Karpas-422 (cell line): ENCODE measurements at regions not wholly inside any gene's neighbourhood (a gene's known extent, or its start where the extent isn't known, plus 50 kb on each side); places are given as distances from the start of the nearest gene placed in this dataset.

Experiments
- DNase-seq: peaks from one replicate; pipeline ENCODE4 v3.0.0-alpha.2; 2015
- H2AFZ ChIP-seq: fragments of 200-600 bp; sonication (generic); 2 replicates; pipeline ENCODE4 v1.6.1; 2014; ENCODE audit warnings: antibody characterized with exemption, low read length, mixed read lengths
- H3K27ac ChIP-seq: fragments of 200-600 bp; sonication (generic); 2 replicates; pipeline ENCODE4 v1.5.1; 2014; ENCODE audit warnings: mild to moderate bottlenecking, low read length, moderate library complexity
- H3K27me3 ChIP-seq: fragments of 200-600 bp; sonication (generic); 2 replicates; pipeline ENCODE4 v1.6.1; 2014; ENCODE audit warnings: low read length, mixed read lengths
- H3K36me3 ChIP-seq: fragments of 200-600 bp; sonication (generic); 2 replicates; pipeline ENCODE4 v1.6.1; 2014; ENCODE audit warnings: low read length, mixed read lengths; ENCODE audit not compliant: insufficient read depth
- H3K4me1 ChIP-seq: fragments of 200-600 bp; sonication (generic); 2 replicates; pipeline ENCODE4 v1.6.1; 2014; ENCODE audit warnings: mild to moderate bottlenecking, low read length, mixed read lengths
- H3K4me2 ChIP-seq: fragments of 200-600 bp; sonication (generic); 2 replicates; pipeline ENCODE4 v1.6.1; 2014; ENCODE audit warnings: low read length, low read depth, mild to moderate bottlenecking; ENCODE audit not compliant: poor library complexity, severe bottlenecking
- H3K4me3 ChIP-seq: fragments of 200-600 bp; sonication (generic); 2 replicates; pipeline ENCODE4 v1.5.1; 2014; ENCODE audit warnings: mild to moderate bottlenecking, antibody characterized with exemption, low read length, mixed read lengths
- H3K79me2 ChIP-seq: fragments of 200-600 bp; sonication (generic); 2 replicates; pipeline ENCODE4 v1.6.1; 2014; ENCODE audit warnings: mild to moderate bottlenecking, low read length, mixed read lengths
- H3K9ac ChIP-seq: fragments of 200-600 bp; sonication (generic); 2 replicates; pipeline ENCODE4 v1.6.0; 2014; ENCODE audit warnings: low read length
- H3K9me2 ChIP-seq: fragments of 200-600 bp; sonication (generic), shearing (Covaris generic); replicated peaks from 2 replicates; pipeline ENCODE4 v1.6.0; 2014; ENCODE audit warnings: mild to moderate bottlenecking, low read length, moderate library complexity; ENCODE audit not compliant: insufficient read depth
- H3K9me3 ChIP-seq: fragments of 300-700, 200-600 bp; sonication (generic); 2 replicates; pipeline ENCODE4 v1.6.1; 2014; ENCODE audit warnings: low read length, mixed read lengths
- H4K20me1 ChIP-seq: fragments of 200-600 bp; sonication (generic); 2 replicates; pipeline ENCODE4 v1.6.1; 2014; ENCODE audit warnings: mild to moderate bottlenecking, antibody characterized with exemption, low read length, low read depth; ENCODE audit not compliant: insufficient read depth

GRCh38 chr3:191961022-191961421, 500.1 kb downstream of the PYDC2 start:
- Histone ChIP-seq H3K4me1 (no peaks in the 10 kb centered on the region), H3K36me3 (no peaks in the 10 kb centered on the region), H3K9me3 (no peaks in the 10 kb centered on the region), H2AFZ (no peak overlapping the region), H4K20me1 (no peaks in the 10 kb centered on the region), H3K9me2 (no peaks in the 10 kb centered on the region), H3K9ac (no peak overlapping the region), H3K4me2 (no peak overlapping the region), H3K4me3 (no peak overlapping the region), H3K27me3 (no peaks in the 10 kb centered on the region), H3K79me2 (no peaks in the 10 kb centered on the region), H3K27ac (no peak overlapping the region)
- DNase-seq = no peak

DNA sequence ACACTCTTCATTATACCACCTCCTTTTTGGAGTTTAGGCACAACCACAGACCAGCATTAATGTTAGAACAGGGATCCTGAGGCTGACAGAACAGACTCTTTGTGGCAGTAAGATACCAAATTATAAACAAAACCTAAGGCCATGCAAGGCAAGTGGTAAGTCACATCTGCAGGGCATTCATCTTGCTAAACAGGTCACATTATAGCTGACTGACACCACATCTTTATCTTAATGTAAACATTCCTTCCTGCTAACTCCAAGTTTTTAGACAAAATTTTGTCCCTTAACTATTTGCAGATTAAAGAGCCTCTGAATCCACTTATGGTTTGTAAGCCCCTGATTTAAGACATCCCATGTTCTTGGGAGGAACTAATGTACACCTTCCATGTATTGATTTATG, 500.6 kb downstream of the PYDC2 start:
- Histone ChIP-seq H3K4me3 (no peak overlapping the region), H3K9ac (no peak overlapping the region), H2AFZ (no peak overlapping the region), H3K27ac (no peak overlapping the region), H3K79me2 (no peaks in the 10 kb centered on the region), H3K9me2 (no peaks in the 10 kb centered on the region), H3K36me3 (no peaks in the 10 kb centered on the region), H3K27me3 (no peaks in the 10 kb centered on the region), H3K4me2 (no peak overlapping the region), H3K9me3 (no peaks in the 10 kb centered on the region), H4K20me1 (no peaks in the 10 kb centered on the region), H3K4me1 (no peaks in the 10 kb centered on the region)
- DNase-seq = no peak

DNA sequence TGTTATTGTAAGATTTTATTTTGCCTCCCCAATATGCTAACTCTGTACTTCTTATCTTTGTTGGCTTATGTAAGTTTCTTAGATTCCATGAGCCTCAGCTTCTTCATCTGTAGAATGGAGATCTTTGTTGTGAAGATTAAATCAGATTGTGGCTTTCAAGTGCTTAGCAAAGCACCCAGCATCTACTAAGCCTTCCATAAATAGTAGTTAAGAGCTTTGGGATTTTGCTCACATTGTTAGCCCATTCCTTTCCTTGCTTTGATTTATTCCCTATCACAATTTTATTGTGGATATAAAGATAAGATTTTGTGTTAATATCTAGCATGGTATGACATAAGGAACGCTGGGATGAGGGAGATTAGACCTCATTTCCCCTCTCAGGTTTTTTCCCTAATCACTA, 501.4 kb downstream of the PYDC2 start:
- Histone ChIP-seq H3K4me3 (no peak overlapping the region), H3K27me3 (no peaks in the 10 kb centered on the region), H3K9me2 (no peaks in the 10 kb centered on the region), H3K9ac (no peak overlapping the region), H3K4me1 (no peaks in the 10 kb centered on the region), H3K9me3 (no peaks in the 10 kb centered on the region), H3K27ac (no peak overlapping the region), H2AFZ (no peak overlapping the region), H3K79me2 (no peaks in the 10 kb centered on the region), H4K20me1 (no peaks in the 10 kb centered on the region), H3K4me2 (no peak overlapping the region), H3K36me3 (no peaks in the 10 kb centered on the region)
- DNase-seq = no peak

DNA sequence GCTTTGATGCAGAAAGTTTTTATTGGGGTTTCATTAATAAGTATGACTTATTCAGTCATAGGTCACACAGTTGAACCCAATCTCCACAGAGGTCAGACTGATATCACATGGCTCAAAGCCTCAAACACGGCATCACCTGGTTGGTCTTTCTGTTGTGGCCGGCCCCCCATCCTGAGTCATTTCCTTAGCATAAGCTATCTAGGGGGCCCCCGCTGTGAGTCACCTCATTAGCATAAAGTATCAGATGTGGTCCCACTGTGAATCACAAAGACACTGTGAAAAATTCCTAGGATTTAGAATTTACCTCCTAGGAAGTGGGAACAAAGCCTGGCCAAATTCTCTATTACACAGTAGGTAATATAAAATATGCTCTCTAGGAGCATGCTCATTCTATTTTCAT, 502.2 kb downstream of the PYDC2 start:
- H3K79me2 ChIP-seq = no peaks in the 10 kb centered on the region
- H3K27ac ChIP-seq = no peak overlapping the region
- H3K36me3 ChIP-seq = no peaks in the 10 kb centered on the region
- H3K4me2 ChIP-seq = no peak overlapping the region
- no peaks in the 10 kb centered on the region for H3K4me1 ChIP-seq
- DNase-seq = no peak
- no peak overlapping the region for H3K9ac ChIP-seq
- H3K27me3 ChIP-seq = no peaks in the 10 kb centered on the region
- no peak overlapping the region for H3K4me3 ChIP-seq
- no peaks in the 10 kb centered on the region for H3K9me2 ChIP-seq
- H4K20me1 ChIP-seq = no peaks in the 10 kb centered on the region
- no peaks in the 10 kb centered on the region for H3K9me3 ChIP-seq
- no peak overlapping the region for H2AFZ ChIP-seq

- Histone ChIP-seq H3K36me3 (no peaks in the 10 kb centered on the region), H3K79me2 (no peaks in the 10 kb centered on the region), H3K9ac (no peak overlapping the region), H2AFZ (no peak overlapping the region), H3K4me1 (no peaks in the 10 kb centered on the region), H3K27me3 (no peaks in the 10 kb centered on the region), H4K20me1 (no peaks in the 10 kb centered on the region), H3K9me3 (no peaks in the 10 kb centered on the region), H3K9me2 (no peaks in the 10 kb centered on the region), H3K27ac (no peak overlapping the region), H3K4me3 (no peak overlapping the region), H3K4me2 (no peak overlapping the region)
- no peak for DNase-seq
These were observed 505.6 kb downstream of the PYDC2 start for GRCh38 chr3:191966556-191966955.

DNA sequence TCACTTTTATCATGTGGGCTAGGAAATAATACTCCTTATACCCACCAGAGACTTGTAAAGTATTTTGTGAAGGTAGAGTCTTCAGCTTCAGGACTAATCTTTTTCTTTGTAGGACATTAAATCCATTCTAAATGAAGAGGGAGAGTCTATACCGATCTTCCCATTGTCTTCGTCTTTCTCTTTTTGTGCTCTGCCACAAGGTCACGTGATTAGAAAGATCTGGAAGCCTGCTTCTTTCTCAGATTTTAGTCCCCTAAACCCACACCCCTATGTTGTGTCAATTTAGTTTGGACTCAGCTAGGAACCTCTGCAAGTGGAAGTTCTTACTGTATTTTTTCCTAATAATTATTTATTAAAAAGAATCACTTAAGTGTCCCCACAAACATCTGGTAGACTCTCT, 507.3 kb downstream of the PYDC2 start:
- Histone ChIP-seq H2AFZ (no peak overlapping the region), H3K79me2 (no peaks in the 10 kb centered on the region), H3K36me3 (no peaks in the 10 kb centered on the region), H3K4me3 (no peak overlapping the region), H4K20me1 (no peaks in the 10 kb centered on the region), H3K9me2 (no peaks in the 10 kb centered on the region), H3K9me3 (no peaks in the 10 kb centered on the region), H3K4me1 (peaks cover 15% of the 10 kb centered on the region), H3K27me3 (no peaks in the 10 kb centered on the region), H3K27ac (no peak overlapping the region), H3K4me2 (no peak overlapping the region), H3K9ac (no peak overlapping the region)
- DNase-seq = no peak

- Histone ChIP-seq H4K20me1 (no peaks in the 10 kb centered on the region), H3K27ac (no peak overlapping the region), H3K9ac (no peak overlapping the region), H3K79me2 (no peaks in the 10 kb centered on the region), H3K4me2 (no peak overlapping the region), H3K9me2 (no peaks in the 10 kb centered on the region), H3K27me3 (no peaks in the 10 kb centered on the region), H3K9me3 (no peaks in the 10 kb centered on the region), H2AFZ (peak overlapping the region; percentile 28; the same call in 1 of the 2 replicates), H3K4me1 (peaks cover 19% of the 10 kb centered on the region), H3K36me3 (no peaks in the 10 kb centered on the region), H3K4me3 (no peak overlapping the region)
- DNase-seq = peak; percentile 51
These were observed 511.9 kb downstream of the PYDC2 start for GRCh38 chr3:191972714-191973398.

GRCh38 chr3:191973820-191974219, 512.9 kb downstream of the PYDC2 start:
- no peak for DNase-seq

More at GRCh38 chr3:191973820-191974219, 512.9 kb downstream of the PYDC2 start:
- no peaks in the 10 kb centered on the region for H3K27me3 ChIP-seq
- H3K9ac ChIP-seq = no peak overlapping the region
- H4K20me1 ChIP-seq = no peaks in the 10 kb centered on the region
- H2AFZ ChIP-seq = peak overlapping the region; percentile 13; the same call in 1 of the 2 replicates
- no peak overlapping the region for H3K4me2 ChIP-seq
- peaks cover 19% of the 10 kb centered on the region for H3K4me1 ChIP-seq
- H3K4me3 ChIP-seq = no peak overlapping the region
- no peak overlapping the region for H3K27ac ChIP-seq
- H3K36me3 ChIP-seq = no peaks in the 10 kb centered on the region
- no peaks in the 10 kb centered on the region for H3K9me2 ChIP-seq
- H3K79me2 ChIP-seq = no peaks in the 10 kb centered on the region
- H3K9me3 ChIP-seq = no peaks in the 10 kb centered on the region
